ENCODE measurements at regions not wholly inside any gene's neighbourhood (a gene's known extent, or its start where the extent isn't known, plus 50 kb on each side); places are given as distances from the start of the nearest gene placed in this dataset.

DNA sequence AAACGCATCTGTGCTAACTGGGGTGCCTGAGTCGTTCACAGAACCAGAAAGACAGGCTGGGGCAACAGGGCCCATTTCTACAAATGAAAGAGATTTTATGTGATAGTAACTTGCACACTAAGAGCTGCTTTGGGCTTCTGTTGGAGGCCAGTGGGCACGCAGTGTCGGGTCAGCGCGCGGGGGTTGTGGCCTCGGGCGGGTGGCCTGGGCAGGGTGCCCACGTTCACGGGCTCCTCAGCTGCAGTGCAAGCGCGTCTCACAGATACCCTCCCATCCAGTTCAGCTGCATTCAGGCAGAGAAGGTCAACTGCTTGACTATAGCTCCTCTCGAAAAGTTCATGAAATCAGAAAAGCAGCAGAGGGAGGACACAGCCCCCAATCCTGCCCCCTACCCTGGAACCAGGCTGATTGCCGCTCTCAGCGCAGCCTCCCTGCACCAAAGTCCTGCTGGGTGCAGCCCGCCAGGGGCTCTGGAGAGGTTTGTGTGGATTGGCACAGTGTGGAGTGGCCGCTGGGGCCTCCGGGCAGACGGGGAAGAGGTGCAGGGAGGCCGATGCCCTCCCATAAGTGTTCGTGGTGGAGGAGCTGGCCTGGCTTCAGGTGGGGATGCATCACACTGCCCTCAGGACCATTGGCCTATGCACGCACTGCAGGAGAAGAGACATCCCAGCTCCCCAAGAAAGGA lies 582.8 kb downstream of the TCERG1L start:
- DNase-seq, result no peak

DNA sequence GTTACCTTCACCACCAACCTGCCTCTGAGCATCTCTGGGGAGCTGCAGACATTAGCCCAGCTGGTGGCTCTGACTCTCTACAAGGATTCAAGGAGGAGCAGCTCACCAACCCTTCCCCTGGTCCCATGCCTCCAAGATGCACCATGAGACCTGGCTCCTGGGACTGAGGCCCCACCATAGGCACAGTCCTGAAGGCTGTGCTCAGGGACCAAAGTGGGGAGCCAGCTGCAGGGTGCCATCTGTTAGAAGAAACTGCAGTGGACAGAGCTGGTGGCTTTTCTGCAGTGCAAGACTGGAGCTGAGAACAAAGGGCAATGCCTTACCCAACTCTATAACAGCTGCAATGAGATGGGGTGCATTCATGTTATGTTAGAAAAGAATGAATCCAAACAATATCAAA lies 581.6 kb downstream of the TCERG1L start:
- no peak for DNase-seq

DNA sequence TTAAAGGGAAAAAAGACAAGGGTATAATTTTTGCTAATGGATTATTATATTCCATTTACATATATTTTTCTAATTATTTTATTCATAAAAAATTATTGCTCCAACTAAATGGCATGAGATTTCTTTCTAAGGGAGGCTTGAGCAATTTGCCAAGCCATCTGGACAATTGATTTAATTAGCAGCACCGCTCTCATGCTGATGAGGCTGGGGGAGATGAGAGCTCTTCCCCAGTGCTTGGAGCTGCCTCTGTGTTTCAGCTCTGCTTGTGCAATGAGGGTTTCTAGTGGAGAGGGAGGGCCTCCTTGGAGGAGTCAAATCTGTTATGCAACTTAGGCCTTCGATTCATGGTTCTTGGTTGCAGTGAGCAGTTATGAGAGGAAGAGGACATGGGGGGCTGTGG lies 574.3 kb downstream of the TCERG1L start:
- DNase-seq, result no peak

DNA sequence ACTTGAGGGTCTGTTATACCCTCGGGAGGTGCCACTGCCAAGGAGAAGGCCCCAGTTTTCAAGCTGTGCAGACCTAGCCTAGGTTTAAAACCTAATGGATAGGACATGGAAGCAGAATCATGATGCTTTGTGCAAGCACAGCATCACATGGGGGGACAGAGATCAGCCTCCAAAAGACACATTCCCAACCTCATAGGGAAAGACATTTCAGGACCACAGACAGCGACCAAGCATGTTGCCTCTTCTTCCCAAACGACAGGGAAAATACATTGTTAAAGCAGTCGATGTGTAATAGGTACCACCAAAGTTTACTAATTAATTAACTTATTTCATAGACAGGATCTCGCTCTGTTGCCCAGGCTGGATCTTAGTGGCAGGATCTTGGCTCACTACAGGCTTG lies 573.9 kb downstream of the TCERG1L start:
- DNase-seq, result no peak

DNA sequence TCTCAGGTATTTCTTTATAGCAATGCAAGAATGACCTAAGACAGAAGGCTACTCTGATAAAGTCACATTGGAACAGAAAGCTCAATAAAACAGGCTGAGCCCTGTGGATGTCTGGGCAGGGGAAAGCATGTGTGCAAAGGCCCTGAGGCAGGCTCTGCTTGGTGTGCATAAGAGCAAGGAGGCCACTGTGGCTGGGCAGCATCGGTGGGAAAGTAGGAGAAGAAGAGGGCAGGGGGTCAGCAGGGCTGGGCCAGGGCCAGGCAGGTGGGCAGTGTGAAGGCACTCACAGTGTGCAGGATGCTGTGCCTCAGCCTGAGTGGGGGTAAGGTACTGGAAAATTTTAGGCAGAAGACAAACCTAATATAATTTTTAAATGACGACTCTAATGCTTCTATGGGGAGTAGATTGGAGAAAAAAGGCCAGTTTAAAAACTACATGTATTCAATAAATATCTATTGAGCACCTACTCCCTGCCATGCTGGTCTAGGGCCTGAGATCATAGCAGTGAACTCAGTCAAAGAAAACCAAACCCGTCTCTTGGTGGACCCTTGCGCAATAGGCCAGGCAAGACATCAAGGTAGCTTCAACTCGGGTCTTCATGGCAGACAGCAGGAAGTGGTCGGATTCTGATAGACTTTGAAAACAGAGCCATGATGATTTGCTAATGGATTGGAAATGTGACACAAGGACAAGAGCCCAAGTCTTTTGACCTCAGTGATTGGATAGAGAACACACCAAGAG lies 572.3 kb downstream of the TCERG1L start:
- no peak for DNase-seq

DNA sequence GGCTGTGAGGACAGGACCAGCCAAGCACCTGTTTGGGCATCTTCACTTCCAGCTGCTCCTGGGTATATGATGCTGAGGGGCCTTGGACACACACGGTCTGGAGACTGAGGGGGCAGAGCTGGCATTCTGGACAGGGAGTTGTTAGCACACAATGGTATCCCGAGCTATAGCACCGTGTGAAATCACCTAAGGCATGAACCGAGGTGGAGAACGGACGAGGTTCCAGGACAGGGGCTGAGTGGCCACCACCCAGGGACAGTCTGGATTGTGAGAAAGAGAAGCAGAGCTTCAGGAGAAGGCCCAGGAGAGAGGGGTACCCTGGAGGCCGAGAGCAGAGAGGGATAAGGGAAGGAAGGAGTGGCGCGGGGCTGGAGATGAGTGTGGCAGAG lies 571.8 kb downstream of the TCERG1L start:
- DNase-seq, result no peak

DNA sequence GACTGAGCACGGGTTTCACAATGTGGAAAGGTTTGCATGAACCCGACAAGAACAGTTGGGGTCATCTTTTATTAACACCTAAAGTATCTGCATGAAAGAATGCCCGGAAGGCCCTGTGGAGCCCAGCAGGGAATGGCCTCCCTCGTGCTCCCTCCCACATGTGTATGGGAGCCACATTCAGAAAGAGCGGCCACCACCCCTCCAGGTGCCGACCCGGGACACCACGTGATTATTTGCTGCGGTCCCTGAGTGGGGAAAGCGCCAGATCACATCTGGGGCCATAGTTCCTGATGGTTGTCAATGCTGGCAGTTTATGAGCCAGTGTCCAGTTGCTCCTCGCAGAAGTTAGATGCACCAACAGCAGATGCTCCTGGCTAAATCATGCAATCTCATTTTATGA lies 571.4 kb downstream of the TCERG1L start:
- DNase-seq, result no peak

DNA sequence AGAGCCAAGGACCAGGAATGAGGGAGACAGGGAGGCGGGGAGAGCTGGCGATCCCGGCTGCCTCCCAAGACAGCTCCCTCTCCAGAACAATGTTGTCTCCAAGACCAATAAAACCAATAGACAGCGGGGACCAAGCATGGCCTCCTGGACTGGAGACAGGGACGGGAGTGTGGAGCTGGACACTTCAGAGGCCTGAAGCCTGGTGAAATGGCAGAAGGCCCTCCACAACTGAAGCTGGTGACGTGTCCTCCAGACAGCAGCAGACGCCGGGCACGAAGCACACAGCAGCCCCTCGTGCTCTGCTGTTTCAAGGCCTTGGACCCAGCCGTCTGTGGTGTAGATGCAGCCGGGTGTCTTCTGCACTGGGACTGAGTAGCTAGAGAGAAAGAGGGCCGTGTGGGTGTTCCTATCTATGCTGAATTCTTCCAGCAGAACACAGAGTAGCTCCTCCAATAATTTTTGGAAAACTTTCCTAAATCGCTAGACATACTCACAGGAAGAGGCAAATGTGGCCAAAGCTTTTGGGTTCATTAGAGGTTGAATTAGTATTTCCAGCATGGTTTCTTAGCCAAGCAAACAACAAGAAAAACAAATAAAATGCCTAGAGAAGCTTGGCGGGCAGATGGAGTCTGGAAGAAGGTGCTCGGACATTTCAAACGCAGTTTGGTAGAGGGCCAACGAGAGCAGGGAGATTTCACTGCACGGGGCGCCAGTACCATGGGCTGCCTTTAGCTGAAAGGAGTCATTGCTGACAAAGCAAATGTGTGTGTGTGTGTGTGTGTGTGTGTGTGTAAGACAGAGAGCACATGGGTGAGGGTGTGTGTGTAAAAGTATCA lies 570.4 kb downstream of the TCERG1L start:
- DNase-seq, result no peak

DNA sequence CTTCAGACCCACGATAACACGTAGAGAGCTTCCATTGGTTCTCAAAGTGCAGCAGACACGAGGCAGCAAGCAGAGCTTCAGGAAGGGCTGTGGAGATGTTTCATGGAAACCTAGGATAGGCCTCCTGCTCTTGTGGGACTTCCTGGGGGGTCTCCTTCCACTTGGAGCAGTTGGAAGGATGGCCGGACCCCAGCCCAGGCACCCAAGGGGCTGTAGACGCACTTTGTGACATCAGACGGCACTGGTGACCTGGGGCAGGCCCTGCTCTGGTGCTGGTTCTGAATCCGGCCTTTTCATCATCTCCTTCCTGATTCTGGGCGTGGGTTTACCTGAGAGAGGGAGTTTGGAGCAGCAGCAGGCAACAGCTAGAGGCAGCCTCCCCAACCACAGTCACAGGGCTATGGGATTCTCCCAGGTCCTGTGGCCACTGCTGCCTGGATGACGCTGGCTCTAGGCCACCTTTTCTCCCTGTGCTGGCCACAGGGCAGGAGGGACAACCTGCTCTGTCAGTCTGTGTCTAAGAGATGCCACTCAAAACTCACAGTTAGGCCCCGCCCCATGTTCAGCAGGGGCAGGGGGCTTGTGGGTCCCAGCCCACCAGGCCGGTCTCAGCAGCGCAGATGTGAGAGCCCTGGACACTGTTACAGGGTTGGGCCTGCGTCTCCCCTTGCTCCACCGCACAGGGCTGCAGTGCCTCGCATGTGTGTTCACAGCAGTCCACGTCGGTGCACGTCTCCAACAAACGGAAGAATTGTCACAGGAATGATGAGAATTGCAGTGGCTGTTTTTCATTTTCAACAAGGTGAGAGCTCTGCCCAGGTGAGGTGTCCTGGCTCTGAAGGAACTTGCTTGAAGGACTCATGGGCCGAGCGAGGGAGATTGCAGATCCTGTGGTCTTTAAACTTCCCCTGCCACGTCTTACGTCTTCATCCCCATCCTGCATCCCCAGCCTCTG lies 569.3 kb downstream of the TCERG1L start:
- DNase-seq, result no peak

DNA sequence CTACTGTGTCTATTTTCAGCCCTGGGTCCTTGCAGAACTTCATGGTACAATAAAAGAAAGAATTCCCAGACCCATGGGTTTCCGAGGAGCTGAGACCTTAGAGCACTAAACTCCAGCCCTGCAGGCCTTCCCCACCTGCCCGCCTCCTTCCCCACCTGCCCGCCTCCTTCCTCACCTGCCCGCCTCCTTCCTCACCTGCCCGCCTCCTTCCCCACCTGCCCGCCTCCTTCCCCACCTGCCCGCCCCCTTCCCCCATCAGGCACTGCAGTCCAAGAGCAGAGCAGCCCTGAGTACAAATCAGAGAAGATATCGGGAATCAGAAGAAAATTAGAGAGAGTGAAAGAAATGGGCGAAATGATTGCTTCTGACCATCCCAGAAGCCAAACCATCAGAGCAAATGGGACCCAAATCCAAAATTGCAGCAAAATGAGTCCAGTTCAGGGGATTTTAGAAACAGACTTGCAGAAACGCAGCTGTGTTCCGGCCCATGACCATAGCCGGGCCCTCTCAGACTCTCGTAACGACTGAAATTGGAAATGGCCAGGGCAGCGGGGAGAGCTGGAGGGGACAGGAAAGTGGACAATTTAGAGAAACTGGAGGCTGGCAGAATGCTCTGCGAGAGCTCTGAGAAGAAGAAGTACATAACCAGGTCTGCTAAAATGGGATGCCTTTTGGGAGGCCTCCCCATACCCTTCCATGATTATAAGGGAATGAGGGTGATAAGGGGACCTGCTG lies 568.4 kb downstream of the TCERG1L start:
- DNase-seq, result no peak

DNA sequence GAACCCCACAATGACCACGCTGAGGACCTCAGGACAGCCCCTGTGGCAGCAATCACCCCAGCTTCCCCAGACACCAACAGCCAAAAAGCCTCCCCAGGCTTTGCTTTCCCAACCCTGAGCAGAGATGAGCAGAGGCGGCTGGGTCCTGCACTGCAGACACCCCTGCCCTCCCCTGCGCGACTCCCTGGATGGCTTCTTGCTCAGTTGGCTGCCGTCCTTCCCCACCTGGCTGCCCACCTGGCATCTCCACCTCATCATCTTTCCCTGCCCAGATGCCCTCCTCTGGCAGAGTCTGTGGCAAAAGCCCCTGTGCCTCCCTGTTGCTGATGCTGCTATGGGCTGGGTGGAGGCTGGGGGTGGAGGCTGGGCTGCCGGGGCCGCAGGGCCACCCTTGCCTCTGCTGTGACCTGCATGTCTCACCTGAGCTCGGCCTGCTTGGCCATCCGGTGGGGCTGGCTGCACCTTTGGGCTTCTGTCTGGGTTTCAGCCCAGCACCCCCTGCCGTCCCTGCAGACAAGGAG lies 567.7 kb downstream of the TCERG1L start:
- no peak for DNase-seq

DNA sequence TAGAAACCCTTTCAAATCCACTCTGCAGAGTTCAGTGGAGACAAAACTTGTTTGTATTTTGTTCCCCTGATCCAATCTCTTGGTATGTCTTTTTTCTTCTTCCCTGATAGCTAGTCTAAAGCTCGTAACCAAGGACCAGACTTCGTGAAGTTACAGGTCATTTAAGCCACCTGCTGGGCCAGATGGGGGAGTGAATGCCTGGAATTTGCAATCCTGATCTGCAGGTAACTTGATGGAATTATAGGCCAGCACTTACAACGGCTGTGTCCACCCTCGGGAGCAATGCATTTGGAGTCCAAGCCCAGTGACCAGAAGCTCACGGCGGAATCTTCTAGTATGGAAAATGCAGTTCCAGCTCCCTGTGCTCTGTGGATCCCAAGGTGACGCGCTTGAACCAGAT lies 566.9 kb downstream of the TCERG1L start:
- DNase-seq, result no peak

DNA sequence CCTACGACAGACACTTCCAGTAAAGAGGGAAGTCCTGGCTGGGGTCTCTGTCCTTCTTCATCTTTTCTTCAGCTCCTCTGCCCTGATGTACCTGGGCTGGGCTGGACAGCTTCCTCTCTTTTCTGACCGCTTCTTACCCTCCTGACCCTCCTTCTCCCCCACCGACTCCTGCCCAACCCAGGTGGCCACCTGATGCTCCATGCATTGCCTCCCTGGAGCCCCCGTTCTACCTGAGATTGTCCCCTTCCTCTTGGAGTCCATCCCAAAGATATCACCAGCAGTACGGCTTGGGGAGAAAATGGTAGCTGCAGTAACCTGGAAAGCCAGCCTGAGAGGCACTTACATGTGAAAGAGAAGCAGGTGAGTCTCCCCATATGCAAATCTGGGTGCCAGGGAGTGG lies 566.3 kb downstream of the TCERG1L start:
- DNase-seq, result no peak

DNA sequence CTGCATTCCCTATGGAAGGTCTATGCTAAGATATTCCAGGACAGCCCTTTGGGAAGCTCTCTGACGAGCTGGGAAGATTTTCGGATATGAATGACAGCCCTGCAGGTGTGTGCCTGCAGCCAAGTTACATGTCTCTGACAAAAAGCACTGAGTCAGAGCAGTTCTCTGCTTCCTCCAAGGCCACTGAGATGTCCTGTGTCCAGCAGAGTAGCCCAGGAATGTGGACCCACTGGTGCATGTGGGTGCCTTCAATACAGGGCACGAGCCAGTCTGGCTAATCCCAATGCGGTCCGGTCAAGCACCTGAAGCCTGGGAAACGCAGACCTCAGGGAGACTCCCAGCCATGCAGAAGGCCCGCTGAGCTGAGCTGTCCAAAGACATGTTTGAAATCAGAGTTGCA lies 565.7 kb downstream of the TCERG1L start:
- DNase-seq, result no peak

DNA sequence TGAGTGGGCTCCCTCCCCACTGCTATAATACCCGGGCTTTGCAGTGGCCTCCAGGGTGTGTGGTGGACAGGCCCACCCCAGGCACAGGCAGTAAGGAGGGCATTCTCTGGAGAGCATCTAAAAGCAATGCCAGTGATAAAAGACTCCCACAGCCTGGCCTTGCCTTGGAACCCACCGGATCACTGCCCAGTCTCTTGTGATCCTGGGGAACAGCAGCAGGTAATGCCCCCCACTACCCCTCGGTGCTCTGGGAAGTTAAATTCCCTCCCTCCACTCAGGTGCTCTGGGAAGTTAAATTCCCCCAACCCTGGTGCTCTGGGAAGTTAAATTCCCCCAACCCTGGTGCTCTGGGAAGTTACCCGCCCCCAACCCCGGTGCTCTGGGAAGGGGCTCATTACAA lies 565.2 kb downstream of the TCERG1L start:
- no peak for DNase-seq

DNA sequence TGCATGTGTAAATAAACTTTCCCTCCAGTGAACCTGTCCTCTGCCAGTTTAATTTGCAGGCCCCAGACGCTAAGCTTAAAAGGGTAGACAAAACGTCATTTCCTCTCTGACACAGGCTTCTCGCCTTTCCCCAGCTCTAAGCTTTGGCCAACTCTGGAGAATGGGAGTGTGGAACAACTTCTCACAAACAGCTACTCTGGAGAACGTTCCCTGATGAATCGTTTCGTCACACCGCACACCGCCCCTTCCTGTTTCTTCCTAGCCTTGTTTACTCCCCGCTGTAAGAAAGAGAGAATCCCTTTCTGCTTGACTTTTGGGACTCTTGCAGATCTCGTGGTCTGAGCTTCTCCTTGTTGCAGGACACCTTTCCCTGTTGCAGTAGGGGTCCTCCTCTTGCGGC lies 564.2 kb downstream of the TCERG1L start:
- DNase-seq, result no peak

DNA sequence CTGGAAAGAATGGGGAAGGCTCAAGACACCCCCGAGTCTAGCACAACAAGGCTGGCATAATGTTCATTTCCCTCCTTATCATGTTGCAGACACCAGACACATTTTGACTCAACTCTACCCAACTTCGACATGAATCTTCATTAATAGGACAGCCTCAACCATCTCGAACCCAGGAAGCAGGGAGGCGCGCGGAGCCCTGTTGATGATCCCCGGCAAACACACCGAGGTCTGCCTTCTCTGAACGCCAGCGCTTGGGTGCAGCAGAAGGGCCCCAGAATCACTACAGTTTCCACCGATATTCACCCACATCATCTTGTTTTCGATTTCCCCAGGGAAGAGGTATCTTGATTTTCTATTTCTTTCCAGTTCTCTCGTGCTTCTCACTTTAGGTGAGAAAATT lies 563.6 kb downstream of the TCERG1L start:
- DNase-seq, result no peak

DNA sequence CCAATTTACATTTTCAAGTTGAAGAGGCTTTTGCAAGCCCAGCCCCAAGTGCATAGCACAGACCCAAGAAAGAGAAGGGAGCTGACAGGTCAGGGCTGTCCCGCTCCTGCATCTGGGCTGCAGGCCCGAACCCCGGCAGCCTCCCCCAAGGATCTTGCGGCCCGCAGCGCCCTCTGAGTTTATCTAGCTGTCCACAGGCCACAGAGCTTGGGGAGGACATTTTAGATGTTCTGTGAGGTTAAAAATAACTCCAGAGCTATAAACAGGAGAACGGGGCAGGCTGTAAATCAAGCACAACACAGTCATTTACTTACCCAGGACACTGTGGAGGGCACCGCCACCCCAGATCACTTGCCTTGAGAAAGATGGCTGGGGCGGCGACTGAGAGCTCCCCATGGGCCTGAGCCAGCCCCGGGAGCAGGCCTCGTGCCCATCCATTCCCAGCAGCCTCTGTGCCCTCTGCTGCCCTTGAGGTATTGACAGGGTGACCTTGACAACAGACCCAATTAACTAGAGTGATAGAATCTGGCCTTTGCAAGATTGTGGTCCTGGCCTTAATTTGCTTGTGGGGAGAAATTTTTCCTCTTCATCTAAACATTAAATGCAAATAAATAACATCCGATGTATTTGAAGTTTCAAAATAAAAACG lies 563.0 kb downstream of the TCERG1L start:
- DNase-seq, result no peak

DNA sequence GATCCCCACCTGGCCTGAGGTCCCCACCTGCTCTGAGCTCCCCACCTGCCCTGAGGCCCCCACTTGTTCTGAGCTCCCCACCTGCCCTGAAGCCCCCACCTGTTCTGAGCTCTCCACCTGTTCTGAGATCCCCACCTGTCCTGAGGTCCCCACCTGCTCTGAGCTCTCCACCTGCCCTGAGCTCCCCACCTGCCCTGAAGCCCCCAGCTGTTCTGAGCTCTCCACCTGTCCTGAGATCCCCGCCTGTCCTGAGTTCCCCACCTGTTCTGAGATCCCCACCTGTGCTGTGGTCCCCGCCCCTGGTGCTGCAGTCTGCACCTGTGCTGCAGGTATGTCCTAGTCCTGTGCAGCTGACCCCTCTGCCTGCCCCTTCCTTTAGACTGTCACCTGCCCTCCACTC lies 561.6 kb downstream of the TCERG1L start:
- DNase-seq, result no peak

DNA sequence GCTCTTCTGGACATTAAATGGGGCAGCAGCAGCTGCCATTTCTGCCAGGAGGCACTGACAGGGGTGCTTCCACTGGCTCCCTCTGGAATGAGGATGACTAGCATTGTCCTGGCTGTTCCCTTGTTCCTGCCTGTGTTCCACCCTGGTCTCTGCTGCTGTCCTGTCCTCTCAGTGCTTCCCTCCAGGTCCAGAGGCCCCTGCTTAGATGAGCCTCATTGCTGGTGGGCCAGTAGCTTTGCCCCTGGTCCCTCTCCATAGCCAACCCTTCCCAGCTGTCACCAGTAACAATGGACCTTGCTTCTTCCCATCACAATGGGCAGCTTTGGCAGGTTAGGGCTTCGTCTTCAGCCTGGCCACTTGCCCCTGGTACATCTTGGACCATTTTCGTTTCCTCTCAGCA lies 561.1 kb downstream of the TCERG1L start:
- DNase-seq, result no peak

All from activated CD4-positive, alpha-beta T cell treated with anti-CD3 and anti-CD28 coated beads for 1 hour (primary cell).